ENCODE measurements at regions not wholly inside any gene's neighbourhood (a gene's known extent, or its start where the extent isn't known, plus 50 kb on each side); places are given as distances from the start of the nearest gene placed in this dataset.

GRCh38 chr7:46970476-46970875 is 611.4 kb downstream of the TNS3 start:
- no peak for TF ChIP-seq CTCF (IDR thresholded peaks at IDR 0.05)
- TF ChIP-seq POLR2A (IDR thresholded peaks at IDR 0.05), result no peak
- DNase-seq, result no peak
- intact Hi-C loops (cut with DNase I; ENCODE audit: low total_unique reads), result no loop called here

GRCh38 chr7:46970131-46970430 is 611.8 kb downstream of the TNS3 start:
- Histone ChIP-seq H3K27ac (no peak overlapping the region), H3K4me1 (no peaks in the 10 kb centered on the region), H3K4me3 (no peak overlapping the region), H3K27me3 (no peaks in the 10 kb centered on the region), H3K36me3 (no peaks in the 10 kb centered on the region), H3K9me3 (peaks cover 0 to 9% of the 10 kb centered on the region in 2 donors)
- TF ChIP-seq POLR2A (IDR thresholded peaks at IDR 0.05) (no peak), CTCF (IDR thresholded peaks at IDR 0.05) (no peak)
- intact Hi-C loops (cut with DNase I; ENCODE audit: low total_unique reads), result no loop called here
- DNase-seq, result no peak

More at GRCh38 chr7:46970476-46970875, 611.4 kb downstream of the TNS3 start:
- no peak overlapping the region for H3K4me3 ChIP-seq
- no peaks in the 10 kb centered on the region for H3K27me3 ChIP-seq
- peaks cover 0 to 7% of the 10 kb centered on the region in 2 donors for H3K9me3 ChIP-seq
- no peaks in the 10 kb centered on the region for H3K4me1 ChIP-seq
- H3K36me3 ChIP-seq, result no peaks in the 10 kb centered on the region
- no peak overlapping the region for H3K27ac ChIP-seq

GRCh38 chr7:46969303-46970130 is 612.4 kb downstream of the TNS3 start:
- H3K27me3 ChIP-seq, result no peaks in the 10 kb centered on the region
- no peaks in the 10 kb centered on the region for H3K36me3 ChIP-seq
- no peak for DNase-seq
- TF ChIP-seq CTCF (IDR thresholded peaks at IDR 0.05) (no peak), POLR2A (IDR thresholded peaks at IDR 0.05) (no peak)
- H3K27ac ChIP-seq, result no peak overlapping the region
- H3K4me1 ChIP-seq, result no peaks in the 10 kb centered on the region
- no peak overlapping the region for H3K4me3 ChIP-seq
- peaks cover 0 to 15% of the 10 kb centered on the region in 2 donors for H3K9me3 ChIP-seq
- intact Hi-C loops (cut with DNase I; ENCODE audit: low total_unique reads), result no loop called here

GRCh38 chr7:46968003-46968402 is 613.9 kb downstream of the TNS3 start:
- Histone ChIP-seq H3K36me3 (no peaks in the 10 kb centered on the region), H3K27me3 (no peaks in the 10 kb centered on the region), H3K4me3 (no peak overlapping the region), H3K27ac (no peak overlapping the region), H3K4me1 (no peaks in the 10 kb centered on the region), H3K9me3 (peaks cover 0 to 26% of the 10 kb centered on the region in 2 donors)
- TF ChIP-seq POLR2A (IDR thresholded peaks at IDR 0.05) (no peak), CTCF (IDR thresholded peaks at IDR 0.05) (no peak)
- intact Hi-C loops (cut with DNase I; ENCODE audit: low total_unique reads), result no loop called here
- DNase-seq, result no peak

GRCh38 chr7:46963719-46964118 is 618.2 kb downstream of the TNS3 start:
- H3K4me1 ChIP-seq, result no peaks in the 10 kb centered on the region
- H3K9me3 ChIP-seq, result peaks cover 0 to 26% of the 10 kb centered on the region in 2 donors
- TF ChIP-seq CTCF (IDR thresholded peaks at IDR 0.05) (no peak), POLR2A (IDR thresholded peaks at IDR 0.05) (no peak)
- H3K36me3 ChIP-seq, result no peaks in the 10 kb centered on the region
- H3K4me3 ChIP-seq, result no peak overlapping the region
- DNase-seq, result no peak
- intact Hi-C loops (cut with DNase I; ENCODE audit: low total_unique reads), result no loop called here
- no peaks in the 10 kb centered on the region for H3K27me3 ChIP-seq
- no peak overlapping the region for H3K27ac ChIP-seq
